T-helper 17 cell (primary cell): ENCODE measurements at regions not wholly inside any gene's neighbourhood (a gene's known extent, or its start where the extent isn't known, plus 50 kb on each side); places are given as distances from the start of the nearest gene placed in this dataset.

Experiments used
- ATAC-seq: fragments of 150-1000 bp; cut with Tn5 transposase; 2 replicates; pipeline ENCODE4 v1.10.0; 2021; ENCODE audit warnings: mild to moderate bottlenecking, moderate library complexity
- DNase-seq, 3 donors: peaks; one replicate each; pipeline versions ENCODE4 v3.0.0 to v3.0.0-alpha.2; 2020 to 2021
- H3K9me3 ChIP-seq: one replicate; pipeline ENCODE4 v1.7.0; 2013; ENCODE audit warnings: low read length, mild to moderate bottlenecking; ENCODE audit not compliant: control insufficient read depth, poor library complexity, severe bottlenecking
- H3K27ac Mint-ChIP-seq: one replicate; pipeline ENCODE4 v1.8.0; 2022; ENCODE audit warnings: mild to moderate bottlenecking, moderate library complexity, mixed read lengths
- H3K27me3 Mint-ChIP-seq: one replicate; pipeline ENCODE4 v1.8.0; 2022; ENCODE audit warnings: mixed read lengths
- H3K36me3 Mint-ChIP-seq: one replicate; pipeline ENCODE4 v1.8.0; 2022; ENCODE audit warnings: low read depth, mixed read lengths
- H3K4me1 Mint-ChIP-seq: one replicate; pipeline ENCODE4 v1.8.0; 2022; ENCODE audit warnings: mild to moderate bottlenecking, mixed read lengths
- H3K4me3 Mint-ChIP-seq: one replicate; pipeline ENCODE4 v1.8.0; 2022; ENCODE audit warnings: mild to moderate bottlenecking, moderate library complexity, mixed read lengths

GRCh38 chr13:79972066-79972569 lies 368.8 kb downstream of the SPRY2 start:
- ATAC-seq (no peak), DNase-seq (no peak)
- Mint-ChIP-seq H3K4me3 (no peak overlapping the region), H3K36me3 (no peaks in the 10 kb centered on the region), H3K27ac (no peak overlapping the region), H3K4me1 (no peaks in the 10 kb centered on the region), H3K27me3 (no peaks in the 10 kb centered on the region)
- H3K9me3 ChIP-seq, result no peaks in the 10 kb centered on the region

DNA sequence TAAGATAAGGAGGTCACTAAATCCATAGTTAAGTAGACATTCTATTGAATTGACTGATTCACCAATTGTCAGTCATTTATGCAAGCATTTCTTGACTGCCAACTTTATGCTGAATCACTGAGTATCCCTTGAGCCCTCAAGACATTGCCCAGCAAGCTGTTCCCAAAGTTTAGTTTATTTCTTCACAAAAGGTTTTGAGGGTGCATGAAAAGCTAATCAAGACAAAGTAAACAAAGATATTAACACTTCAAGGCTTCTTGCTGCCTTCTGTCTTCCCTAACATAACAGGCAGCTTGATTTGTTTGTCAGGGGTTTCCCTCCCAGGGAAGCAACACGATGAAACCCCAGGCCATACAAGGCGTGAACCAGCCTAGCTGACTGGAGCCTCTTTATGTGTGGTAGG lies 374.4 kb downstream of the SPRY2 start:
- no peak overlapping the region for H3K4me3 Mint-ChIP-seq
- H3K4me1 Mint-ChIP-seq, result no peaks in the 10 kb centered on the region
- ATAC-seq (no peak), DNase-seq (no peak)
- no peaks in the 10 kb centered on the region for H3K27me3 Mint-ChIP-seq
- no peaks in the 10 kb centered on the region for H3K36me3 Mint-ChIP-seq
- no peaks in the 10 kb centered on the region for H3K9me3 ChIP-seq
- no peak overlapping the region for H3K27ac Mint-ChIP-seq

DNA sequence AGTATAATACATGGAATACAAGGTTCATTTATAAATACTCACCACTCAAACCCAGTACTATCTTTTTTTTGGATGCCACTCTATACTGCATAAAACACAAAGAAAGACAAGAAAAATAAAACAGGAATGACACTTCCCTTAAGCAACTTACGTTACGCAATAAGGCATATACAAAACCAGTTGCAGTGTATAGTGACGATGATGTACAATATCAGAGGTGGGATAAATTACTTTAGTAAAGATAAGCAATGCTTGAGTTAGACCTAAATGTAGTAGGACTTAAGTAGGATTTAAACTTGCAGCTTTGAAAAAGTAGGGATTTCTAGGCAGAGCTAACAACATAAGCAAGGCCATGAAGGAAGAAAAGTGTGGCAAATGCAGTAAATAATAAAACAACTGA lies 374.9 kb downstream of the SPRY2 start:
- Mint-ChIP-seq H3K4me3 (no peak overlapping the region), H3K27ac (no peak overlapping the region), H3K4me1 (no peaks in the 10 kb centered on the region), H3K27me3 (no peaks in the 10 kb centered on the region), H3K36me3 (no peaks in the 10 kb centered on the region)
- DNase-seq (no peak), ATAC-seq (no peak)
- no peaks in the 10 kb centered on the region for H3K9me3 ChIP-seq

DNA sequence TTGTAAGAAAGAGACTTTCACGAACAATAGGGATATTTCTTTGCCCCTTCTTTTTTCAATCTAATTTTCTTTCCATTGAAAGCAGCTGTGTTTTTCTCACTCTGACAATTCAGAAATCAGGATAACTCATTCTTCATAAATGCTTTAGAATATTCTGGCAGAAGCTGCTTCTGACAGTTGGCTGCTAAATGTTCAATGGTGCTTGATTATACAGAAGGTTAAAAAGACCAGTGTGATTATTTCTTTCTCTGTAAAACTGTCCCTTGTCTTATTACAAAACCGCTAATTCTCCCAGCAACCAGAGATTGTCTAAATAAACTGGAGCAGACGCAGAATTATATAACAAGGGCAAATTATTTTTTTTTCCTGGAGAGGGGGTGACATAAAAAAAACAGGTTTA lies 394.4 kb downstream of the SPRY2 start:
- H3K27me3 Mint-ChIP-seq, result no peaks in the 10 kb centered on the region
- H3K4me3 Mint-ChIP-seq, result no peak overlapping the region
- H3K36me3 Mint-ChIP-seq, result no peaks in the 10 kb centered on the region
- DNase-seq, result no peak
- no peaks in the 10 kb centered on the region for H3K4me1 Mint-ChIP-seq
- no peak overlapping the region for H3K27ac Mint-ChIP-seq
- ATAC-seq, result no peak
- no peaks in the 10 kb centered on the region for H3K9me3 ChIP-seq

DNA sequence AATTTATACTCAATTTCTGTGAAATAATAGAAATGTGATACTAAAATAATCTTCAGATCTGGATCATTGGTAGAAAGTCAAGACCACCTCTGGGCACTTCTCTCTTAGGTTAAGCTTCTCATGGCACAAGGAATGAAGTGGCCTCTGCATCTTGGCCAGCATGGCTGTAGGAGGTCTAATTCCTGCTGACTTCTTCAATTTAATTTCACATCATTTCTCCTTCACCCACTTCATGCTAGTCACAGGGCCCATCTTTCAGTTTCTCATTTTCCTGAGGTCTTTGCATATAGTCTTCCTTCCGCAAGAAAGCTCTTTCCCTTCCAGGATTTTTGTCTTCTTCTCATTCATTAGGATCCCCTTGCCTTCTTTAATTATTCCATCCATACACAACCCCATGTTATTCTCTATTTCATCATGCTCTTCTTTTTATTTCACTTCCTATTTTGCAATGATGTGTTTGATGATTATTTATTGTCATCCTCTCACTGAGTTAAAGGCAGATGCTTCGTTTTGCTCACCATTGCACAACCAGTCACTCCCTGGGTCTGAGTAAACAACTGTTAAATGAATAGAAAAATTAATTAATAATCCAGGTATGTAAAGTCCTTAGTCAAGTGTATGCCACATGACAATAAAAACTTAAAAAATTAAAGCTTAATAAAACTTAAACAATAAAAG lies 397.4 kb downstream of the SPRY2 start:
- Mint-ChIP-seq H3K4me3 (no peak overlapping the region), H3K4me1 (no peaks in the 10 kb centered on the region), H3K27ac (no peak overlapping the region), H3K36me3 (no peaks in the 10 kb centered on the region), H3K27me3 (no peaks in the 10 kb centered on the region)
- DNase-seq (no peak), ATAC-seq (no peak)
- H3K9me3 ChIP-seq, result no peaks in the 10 kb centered on the region

DNA sequence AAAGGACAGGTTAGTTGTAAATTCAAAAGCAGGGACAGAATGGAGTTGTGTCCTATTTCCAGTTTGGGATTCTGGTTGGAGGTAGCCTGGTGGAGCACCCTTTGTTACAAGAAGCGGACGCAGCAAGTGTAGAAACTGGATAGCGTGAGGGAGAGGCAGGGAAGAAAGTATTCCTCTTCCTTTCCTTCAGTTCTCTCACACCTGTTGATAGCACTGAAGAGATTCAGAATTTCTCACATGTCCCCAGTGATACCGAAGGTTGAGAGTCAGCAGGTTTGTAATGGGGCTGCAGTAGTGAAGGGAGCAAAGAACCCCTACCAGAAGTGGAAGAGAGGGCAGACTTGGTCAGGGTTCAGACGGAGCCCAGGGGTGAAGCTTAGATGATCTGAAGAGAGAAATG lies 399.2 kb downstream of the SPRY2 start:
- H3K27ac Mint-ChIP-seq, result no peak overlapping the region
- no peaks in the 10 kb centered on the region for H3K27me3 Mint-ChIP-seq
- no peaks in the 10 kb centered on the region for H3K9me3 ChIP-seq
- no peak overlapping the region for H3K4me3 Mint-ChIP-seq
- no peaks in the 10 kb centered on the region for H3K4me1 Mint-ChIP-seq
- DNase-seq (no peak), ATAC-seq (no peak)
- H3K36me3 Mint-ChIP-seq, result no peaks in the 10 kb centered on the region

DNA sequence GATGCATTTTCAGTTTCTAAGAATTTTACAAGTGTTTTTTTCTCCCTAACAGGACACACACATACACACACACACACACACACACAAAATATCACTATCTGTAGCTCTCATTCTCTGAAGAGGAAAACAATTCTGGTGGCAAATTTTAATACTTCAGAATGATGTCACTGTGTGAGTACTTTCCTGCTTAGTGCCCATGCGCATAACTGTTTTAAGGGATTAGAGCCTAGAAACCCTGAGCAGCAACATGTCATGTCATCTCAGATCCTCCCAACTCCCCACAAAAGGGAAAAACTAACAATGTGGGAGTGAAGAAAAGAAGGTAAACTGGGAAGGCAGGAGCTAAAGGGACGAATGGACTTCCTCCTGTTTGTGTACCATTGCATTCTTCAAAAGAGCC lies 401.2 kb downstream of the SPRY2 start:
- no peaks in the 10 kb centered on the region for H3K9me3 ChIP-seq
- Mint-ChIP-seq H3K4me1 (no peaks in the 10 kb centered on the region), H3K27me3 (no peaks in the 10 kb centered on the region), H3K27ac (no peak overlapping the region), H3K4me3 (no peak overlapping the region), H3K36me3 (no peaks in the 10 kb centered on the region)
- ATAC-seq (no peak), DNase-seq (no peak)

GRCh38 chr13:79937771-79938216 lies 403.1 kb downstream of the SPRY2 start:
- H3K4me3 Mint-ChIP-seq, result no peak overlapping the region
- no peaks in the 10 kb centered on the region for H3K36me3 Mint-ChIP-seq
- no peak overlapping the region for H3K27ac Mint-ChIP-seq
- no peak for DNase-seq
- no peak for ATAC-seq
- H3K27me3 Mint-ChIP-seq, result no peaks in the 10 kb centered on the region
- H3K9me3 ChIP-seq, result no peaks in the 10 kb centered on the region
- no peaks in the 10 kb centered on the region for H3K4me1 Mint-ChIP-seq

DNA sequence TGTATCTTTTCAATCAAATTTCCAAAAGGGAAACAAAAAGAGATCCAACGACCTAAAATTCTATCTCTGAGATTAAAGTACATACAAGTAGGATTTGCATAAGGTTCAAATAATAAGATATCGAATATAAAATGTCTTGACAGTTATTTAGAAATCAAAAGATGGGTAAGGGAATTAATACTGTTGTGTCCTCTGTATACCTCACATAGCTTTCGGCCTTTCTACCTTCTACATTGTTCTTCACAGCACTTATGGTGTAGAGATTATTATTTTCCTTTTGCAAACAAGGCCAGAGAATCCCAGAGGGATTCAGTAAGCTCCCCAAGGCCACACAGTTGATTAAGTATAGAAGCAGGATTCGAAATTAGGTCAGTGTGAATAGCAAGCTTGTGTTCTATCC lies 403.6 kb downstream of the SPRY2 start:
- Mint-ChIP-seq H3K4me1 (no peaks in the 10 kb centered on the region), H3K4me3 (no peak overlapping the region), H3K27ac (no peak overlapping the region), H3K36me3 (no peaks in the 10 kb centered on the region), H3K27me3 (no peaks in the 10 kb centered on the region)
- no peak for ATAC-seq
- no peak for DNase-seq
- no peaks in the 10 kb centered on the region for H3K9me3 ChIP-seq

DNA sequence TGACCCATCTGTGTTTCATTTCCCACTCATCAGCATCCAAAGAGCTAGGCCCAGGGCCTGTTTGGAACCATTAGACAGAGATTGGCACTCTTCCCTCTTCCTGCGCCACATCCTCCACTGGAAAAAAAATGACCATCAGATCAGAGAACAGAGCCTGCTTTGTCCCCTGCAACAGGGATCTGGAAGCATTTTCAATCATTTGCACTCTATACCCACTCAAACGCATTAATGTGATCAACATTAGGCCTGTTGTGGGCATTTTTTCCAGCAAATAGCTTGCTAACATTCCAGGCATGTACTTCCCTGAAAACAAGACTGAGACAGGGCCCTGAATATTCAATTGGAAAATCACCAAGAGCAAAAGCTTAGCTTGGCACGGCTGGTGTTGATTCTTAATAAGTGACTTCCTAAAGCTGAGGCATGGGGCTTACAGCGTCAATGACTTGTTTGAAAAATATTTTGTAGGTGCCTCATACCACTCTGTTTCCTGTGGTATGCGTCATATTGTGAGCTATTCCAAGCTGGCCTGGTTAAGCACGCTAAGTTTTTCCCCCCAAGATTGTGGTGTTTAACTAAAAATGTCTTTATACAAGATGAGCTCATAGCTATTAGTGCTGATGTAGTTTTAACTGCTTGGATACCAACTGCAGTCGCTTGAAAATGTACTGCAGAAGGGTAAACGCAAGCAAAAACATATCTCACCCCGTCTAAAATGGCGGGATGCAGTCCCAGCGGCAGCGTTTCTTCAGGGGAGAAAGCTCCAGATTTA lies 404.4 kb downstream of the SPRY2 start:
- Mint-ChIP-seq H3K36me3 (no peaks in the 10 kb centered on the region), H3K4me3 (no peak overlapping the region), H3K27ac (no peak overlapping the region), H3K27me3 (no peaks in the 10 kb centered on the region), H3K4me1 (no peaks in the 10 kb centered on the region)
- DNase-seq (no peak), ATAC-seq (no peak)
- no peaks in the 10 kb centered on the region for H3K9me3 ChIP-seq

DNA sequence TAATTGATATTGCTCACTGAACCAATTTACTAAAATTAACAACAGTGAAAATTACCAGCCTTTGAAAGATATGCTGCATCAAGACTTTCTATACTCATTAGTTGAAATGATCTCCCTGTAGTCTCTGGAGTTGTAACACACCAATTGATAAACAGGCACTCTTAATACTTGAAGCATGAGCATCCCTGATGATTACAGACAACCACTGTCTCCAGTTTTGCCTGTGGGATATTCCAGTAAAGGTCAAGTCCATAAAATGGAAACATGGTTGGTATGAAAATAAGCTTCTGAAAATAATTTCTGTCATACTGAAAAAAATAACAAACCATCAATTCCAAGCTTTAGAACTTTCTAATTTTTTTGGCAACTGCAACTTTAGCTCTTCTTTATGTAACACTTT lies 405.8 kb downstream of the SPRY2 start:
- H3K4me3 Mint-ChIP-seq, result no peak overlapping the region
- H3K27me3 Mint-ChIP-seq, result no peaks in the 10 kb centered on the region
- no peak for DNase-seq
- ATAC-seq, result no peak
- no peaks in the 10 kb centered on the region for H3K4me1 Mint-ChIP-seq
- no peak overlapping the region for H3K27ac Mint-ChIP-seq
- H3K36me3 Mint-ChIP-seq, result no peaks in the 10 kb centered on the region
- no peaks in the 10 kb centered on the region for H3K9me3 ChIP-seq

GRCh38 chr13:79933389-79933788 lies 407.5 kb downstream of the SPRY2 start:
- ATAC-seq (no peak), DNase-seq (no peak)
- Mint-ChIP-seq H3K4me3 (no peak overlapping the region), H3K36me3 (no peaks in the 10 kb centered on the region), H3K4me1 (no peaks in the 10 kb centered on the region), H3K27ac (no peak overlapping the region), H3K27me3 (no peaks in the 10 kb centered on the region)
- H3K9me3 ChIP-seq, result no peaks in the 10 kb centered on the region

- no peak overlapping the region for H3K4me3 Mint-ChIP-seq
- H3K27ac Mint-ChIP-seq, result no peak overlapping the region
- ATAC-seq (no peak), DNase-seq (no peak)
- H3K27me3 Mint-ChIP-seq, result no peaks in the 10 kb centered on the region
- no peaks in the 10 kb centered on the region for H3K4me1 Mint-ChIP-seq
- no peaks in the 10 kb centered on the region for H3K36me3 Mint-ChIP-seq
- no peaks in the 10 kb centered on the region for H3K9me3 ChIP-seq
Observed at GRCh38 chr13:79932556-79932955, 408.4 kb downstream of the SPRY2 start.
